Body of pancreas (tissue), 4 donors: ENCODE measurements at regions not wholly inside any gene's neighbourhood (a gene's known extent, or its start where the extent isn't known, plus 50 kb on each side); places are given as distances from the start of the nearest gene placed in this dataset.

Source experiments
- CTCF ChIP-seq, 7 experiments: fragments of 450-650 bp in 4 of 7; fragments of 200-600 bp in 3 of 7; sonication (generic) in 3 of 7; IDR thresholded peaks; one replicate each; pipeline ENCODE4 v1.5.1; 2016 to 2019; ENCODE audit warnings: antibody characterized with exemption in 7 of 7
- POLR2A ChIP-seq, 3 donors: fragments of 450-650 bp; IDR thresholded peaks; one replicate each; pipeline ENCODE4 v1.6.1; 2016; ENCODE audit warnings: antibody characterized with exemption in 3 of 3, mild to moderate bottlenecking in 2 of 3

GRCh38 chr11:112477152-112477551 lies 216.5 kb upstream of the PLET1 start:
- no peak for TF ChIP-seq POLR2A (IDR thresholded peaks at IDR 0.05)
- TF ChIP-seq CTCF (IDR thresholded peaks at IDR 0.05): no peak
